HG03175 (cell line): ENCODE measurements at regions not wholly inside any gene's neighbourhood (a gene's known extent, or its start where the extent isn't known, plus 50 kb on each side); places are given as distances from the start of the nearest gene placed in this dataset.

Experiments used
- ATAC-seq: cut with Tn5 transposase; IDR thresholded peaks from one replicate; pipeline ENCODE4 v1.9.1; 2021; ENCODE audit warnings: mild to moderate bottlenecking, moderate library complexity; ENCODE audit not compliant: unreplicated experiment

- ATAC-seq = no peak
Measured at GRCh38 chr10:130547368-130547767, 411.2 kb downstream of the GLRX3 start.

- no peak for ATAC-seq
Measured at GRCh38 chr10:130550952-130551674, 414.9 kb downstream of the GLRX3 start.

- no peak for ATAC-seq
Measured at GRCh38 chr10:130551676-130552075, 415.5 kb downstream of the GLRX3 start.

DNA sequence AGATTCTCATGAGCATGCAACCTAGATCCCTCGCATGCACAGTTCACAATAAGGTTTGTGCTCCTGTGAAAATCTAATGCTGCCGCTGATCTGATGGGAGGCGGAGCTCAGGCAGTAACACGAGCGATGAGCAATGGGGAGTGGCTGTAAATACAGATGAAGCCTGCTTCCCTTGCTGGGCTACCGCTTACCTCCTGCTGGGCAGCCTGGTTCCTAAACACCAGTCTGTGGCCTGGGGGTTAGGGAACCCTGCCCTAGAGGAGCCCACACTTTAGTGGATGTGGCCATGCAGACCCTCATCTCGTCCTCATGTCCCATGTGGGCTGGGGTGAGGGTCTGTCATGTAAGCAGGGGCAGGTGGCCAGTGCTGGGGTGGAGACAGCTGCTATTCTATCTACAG lies 417.6 kb downstream of the GLRX3 start:
- no peak for ATAC-seq

- no peak for ATAC-seq
Measured at GRCh38 chr10:130554701-130555410, 418.7 kb downstream of the GLRX3 start.

DNA sequence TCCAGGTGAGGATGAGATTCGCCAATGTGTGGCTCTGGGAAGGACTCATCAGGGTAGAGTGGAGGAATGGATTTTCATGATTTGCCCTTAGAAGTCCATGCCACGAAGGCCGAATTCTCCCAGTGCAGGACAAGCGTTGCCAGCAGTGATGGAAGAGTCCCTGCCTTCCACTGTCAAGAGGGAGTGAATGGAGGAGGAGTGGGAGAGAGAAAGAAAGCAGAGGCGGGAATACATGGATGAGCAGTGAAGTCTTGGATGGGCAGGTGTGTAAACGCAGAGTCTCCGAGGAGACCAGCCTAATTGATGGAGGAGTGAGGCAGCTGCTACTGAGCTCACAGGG lies 419.2 kb downstream of the GLRX3 start:
- no peak for ATAC-seq

- ATAC-seq = no peak
Measured at GRCh38 chr10:130557181-130557845, 421.1 kb downstream of the GLRX3 start.

DNA sequence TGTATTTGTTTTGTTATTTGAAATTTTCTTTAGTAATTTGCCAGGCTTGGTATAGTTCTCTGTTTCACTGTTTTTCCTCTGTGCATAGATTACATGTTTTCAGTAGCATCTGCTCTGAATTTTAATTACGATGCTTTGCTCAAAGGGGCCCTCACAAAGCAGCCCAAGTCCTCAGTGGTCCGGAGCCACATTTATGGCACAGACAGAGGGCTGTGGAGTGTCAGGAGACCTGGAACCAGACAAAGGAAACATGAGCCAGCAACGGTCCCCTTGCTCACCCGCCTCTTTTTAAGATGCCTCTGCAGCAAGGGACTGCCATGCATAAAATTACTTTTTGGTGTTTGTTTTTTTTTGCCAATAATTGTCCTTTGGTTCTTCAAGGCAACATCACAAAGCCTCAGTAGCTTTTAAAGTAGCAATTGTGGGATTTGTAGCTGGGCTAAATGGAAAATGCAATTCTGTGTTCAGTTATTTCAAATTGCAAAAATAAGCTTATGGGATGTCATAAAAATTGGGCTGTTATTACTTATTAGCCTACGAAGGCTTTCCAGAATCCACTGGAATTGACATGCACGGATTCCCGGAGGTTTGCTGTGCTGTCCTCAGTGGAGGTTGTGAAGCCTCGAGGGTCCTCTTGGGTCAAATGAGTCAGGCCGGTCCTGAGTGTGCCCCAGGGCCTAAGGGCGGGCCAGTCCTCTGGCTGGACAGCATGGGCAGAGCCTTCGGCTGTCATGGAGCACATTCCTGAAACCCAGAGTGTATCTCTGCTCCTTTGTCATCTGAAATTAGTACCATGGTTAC lies 422.8 kb downstream of the GLRX3 start:
- no peak for ATAC-seq

GRCh38 chr10:130559547-130559880 lies 423.3 kb downstream of the GLRX3 start:
- no peak for ATAC-seq

DNA sequence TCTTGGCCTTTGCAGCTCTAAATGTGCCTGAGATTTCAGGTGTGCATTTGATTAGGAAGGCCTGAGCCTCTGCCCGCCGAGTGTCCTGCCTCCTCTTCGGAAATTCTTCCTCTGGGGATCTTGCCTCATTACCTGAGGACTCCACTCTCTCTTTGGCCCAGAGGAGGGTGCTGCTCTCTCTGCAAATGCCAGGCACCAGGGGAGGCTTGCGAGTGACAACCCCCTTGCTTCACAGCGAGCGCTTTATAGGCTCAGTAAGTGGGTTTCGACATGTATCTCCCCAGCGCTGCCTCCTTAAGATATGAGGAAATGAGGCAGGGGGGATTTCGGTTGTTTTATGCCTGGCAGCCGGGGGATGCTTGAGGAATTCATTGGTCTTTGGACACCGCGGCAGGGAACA lies 423.9 kb downstream of the GLRX3 start:
- ATAC-seq = no peak

DNA sequence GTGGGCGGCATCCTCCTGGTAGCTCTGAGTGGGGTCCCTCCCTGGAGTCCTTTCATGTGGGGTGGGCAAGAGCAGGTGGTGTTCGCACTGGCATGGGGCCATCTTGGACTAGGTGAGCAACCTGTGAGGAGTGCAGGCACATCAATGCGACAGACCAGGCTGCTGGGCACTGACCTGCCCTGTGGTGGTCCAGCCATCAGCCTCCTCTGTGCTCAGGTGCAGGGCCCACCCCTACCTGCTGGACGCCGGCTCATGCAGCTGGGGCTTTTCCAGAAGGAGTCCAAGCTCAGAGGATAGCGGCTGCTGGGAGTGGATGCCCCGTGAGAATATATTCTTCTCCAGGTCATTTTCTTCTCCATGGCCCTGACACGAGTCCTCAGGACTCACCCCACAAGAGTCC lies 424.4 kb downstream of the GLRX3 start:
- ATAC-seq = no peak

GRCh38 chr10:130561681-130562080 lies 425.5 kb downstream of the GLRX3 start:
- ATAC-seq = no peak

GRCh38 chr10:130567011-130567410 lies 430.8 kb downstream of the GLRX3 start:
- ATAC-seq = no peak

DNA sequence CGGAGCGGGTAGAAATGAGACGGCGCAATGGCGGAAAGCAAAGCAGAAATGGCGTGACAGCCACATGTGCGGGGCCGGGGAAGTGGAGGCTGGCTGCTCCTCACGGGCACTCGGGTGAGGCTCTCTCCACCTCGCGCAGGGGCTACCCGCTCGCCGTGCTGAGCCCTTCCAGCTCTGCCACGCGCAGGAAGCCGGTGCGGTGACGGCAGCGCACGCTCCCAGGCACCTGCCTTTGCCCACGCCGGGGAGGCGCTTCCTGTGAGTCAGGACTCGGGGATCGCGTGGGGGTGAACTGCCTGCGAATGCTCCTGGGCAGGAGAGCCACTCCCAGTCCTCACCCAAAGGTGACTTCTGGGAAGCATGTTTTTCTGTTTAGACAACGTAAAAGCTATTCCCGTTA lies 431.2 kb downstream of the GLRX3 start:
- ATAC-seq = no peak

DNA sequence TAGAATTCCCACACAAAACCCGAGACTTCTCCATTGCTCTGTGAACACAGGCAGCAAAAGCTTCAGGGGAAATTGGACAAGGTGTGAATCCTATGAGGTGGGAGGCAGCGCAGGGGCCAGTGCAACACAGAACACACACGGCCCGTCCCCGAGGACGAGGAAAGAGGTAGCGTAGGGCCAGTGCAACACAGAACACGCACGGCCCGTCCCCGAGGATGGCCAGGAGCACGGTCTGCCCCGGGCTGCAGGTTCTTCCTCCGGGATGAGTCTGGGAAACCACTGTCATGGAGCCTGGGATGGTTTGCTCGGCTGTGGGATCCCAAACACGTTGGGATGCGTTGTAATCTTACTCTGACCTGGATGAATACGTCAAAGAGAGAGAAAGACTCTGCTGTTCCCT lies 432.1 kb downstream of the GLRX3 start:
- ATAC-seq = no peak

DNA sequence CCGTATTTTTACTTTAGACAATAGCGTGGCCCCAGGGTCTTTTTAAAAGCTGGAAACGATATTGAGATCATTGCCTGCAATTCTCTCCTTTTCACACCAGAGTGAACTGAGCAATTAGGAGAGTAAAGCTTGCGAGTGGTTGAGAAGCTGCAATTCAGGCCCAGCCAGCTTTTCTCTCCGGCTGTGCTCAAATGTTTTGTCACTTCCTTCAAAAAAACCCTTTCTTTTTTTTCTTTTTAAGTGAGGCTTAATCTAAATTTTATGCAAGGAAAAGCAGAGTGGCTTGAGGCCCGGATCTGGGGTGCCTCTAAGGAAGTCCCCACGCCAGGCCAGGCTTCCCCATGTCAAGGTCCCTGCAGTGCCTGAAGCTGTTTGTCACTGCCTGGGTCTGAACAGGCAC lies 433.9 kb downstream of the GLRX3 start:
- ATAC-seq = no peak

- ATAC-seq = no peak
Measured at GRCh38 chr10:130571674-130572073, 435.5 kb downstream of the GLRX3 start.

DNA sequence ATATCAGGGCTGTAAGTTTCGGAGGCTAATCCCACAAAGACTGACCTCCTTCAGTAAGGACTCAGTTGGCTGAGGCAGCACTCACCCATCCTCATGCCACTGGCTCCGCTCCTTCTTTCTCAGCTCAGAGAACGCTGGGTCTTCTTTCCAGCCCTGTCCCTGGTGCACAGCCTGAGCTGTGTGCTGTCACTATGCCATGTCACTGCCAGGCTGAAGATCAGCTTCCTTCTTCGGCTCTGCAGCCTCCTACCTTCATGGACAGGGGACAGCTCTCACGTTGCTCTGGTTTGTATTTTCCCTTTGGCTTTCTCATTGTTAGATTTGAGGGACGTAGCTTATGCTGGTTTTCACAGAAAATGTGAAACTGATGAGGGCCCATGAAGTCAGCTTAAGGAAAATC lies 437.3 kb downstream of the GLRX3 start:
- no peak for ATAC-seq

DNA sequence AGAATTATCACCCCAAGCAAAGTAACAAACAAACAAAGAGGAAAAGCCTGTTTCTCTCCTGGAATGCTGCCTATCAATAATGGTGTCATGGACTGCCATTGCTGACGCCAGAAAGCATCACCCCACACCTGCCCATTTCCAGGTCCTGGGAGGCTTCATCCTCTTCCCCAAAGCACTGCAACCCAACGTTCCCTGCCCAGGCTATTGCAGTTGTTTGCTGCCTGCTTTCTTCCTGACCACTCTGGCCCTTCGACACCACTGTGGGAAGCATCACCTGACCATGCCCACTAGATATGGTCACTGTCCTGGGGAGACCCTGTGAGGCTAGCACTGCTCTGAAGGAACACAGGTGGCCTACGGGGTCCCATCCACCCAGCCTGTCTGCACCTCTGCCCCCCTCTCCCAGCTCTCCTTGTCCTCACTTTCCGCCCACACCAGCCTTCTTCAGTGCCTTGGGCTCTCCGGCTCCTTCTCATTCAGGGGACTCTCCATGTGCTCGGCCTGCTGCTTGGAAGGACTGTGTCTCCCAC lies 439.6 kb downstream of the GLRX3 start:
- ATAC-seq = no peak

- ATAC-seq = no peak
Measured at GRCh38 chr10:130576427-130576826, 440.2 kb downstream of the GLRX3 start.

DNA sequence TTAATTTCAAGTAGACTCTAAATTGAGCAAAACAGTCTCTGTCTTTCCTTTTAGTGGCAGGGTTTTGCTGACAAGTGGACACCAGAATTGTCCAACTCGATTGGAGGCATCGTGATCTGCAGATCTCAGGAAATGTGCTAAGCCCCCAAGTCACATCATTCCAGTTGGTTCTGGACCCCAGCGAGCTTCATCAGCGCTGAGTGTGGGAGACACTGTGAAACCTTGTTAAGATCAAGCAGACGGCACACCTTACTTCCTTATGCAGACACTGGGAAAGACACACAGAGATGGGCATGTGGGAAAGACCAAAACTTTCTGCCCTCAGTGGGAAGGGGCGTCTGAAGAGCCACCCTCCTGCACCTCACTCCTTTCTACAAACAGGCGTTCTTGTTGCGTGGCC lies 440.8 kb downstream of the GLRX3 start:
- ATAC-seq = no peak
